ENCODE measurements at regions not wholly inside any gene's neighbourhood (a gene's known extent, or its start where the extent isn't known, plus 50 kb on each side); places are given as distances from the start of the nearest gene placed in this dataset.

GRCh38 chr6:14921170-14921569 is 324.7 kb upstream of the JARID2 start:
- ATAC-seq, result no peak
- TF ChIP-seq RARB (CRISPR knock-in tag; IDR thresholded peaks at IDR 0.05) (no peak), ZNF70 (CRISPR knock-in tag; IDR thresholded peaks at IDR 0.05) (no peak), TOX (CRISPR knock-in tag; IDR thresholded peaks at IDR 0.05; ENCODE audit: borderline replicate concordance) (no peak), ISL1 (CRISPR knock-in tag; IDR thresholded peaks at IDR 0.05) (no peak), CSDC2 (CRISPR knock-in tag; IDR thresholded peaks at IDR 0.05) (no peak), ESRRG (CRISPR knock-in tag; IDR thresholded peaks at IDR 0.05) (no peak), SNAI2 (CRISPR knock-in tag; IDR thresholded peaks at IDR 0.05) (no peak), ARNTL (CRISPR knock-in tag; IDR thresholded peaks at IDR 0.05; ENCODE audit: borderline replicate concordance, low read depth) (no peak), CSRNP3 (CRISPR knock-in tag; IDR thresholded peaks at IDR 0.05) (no peak), GLIS3 (CRISPR knock-in tag; IDR thresholded peaks at IDR 0.05) (no peak), TCF4 (CRISPR knock-in tag; IDR thresholded peaks at IDR 0.05; ENCODE audit: borderline replicate concordance) (no peak)

GRCh38 chr6:14921878-14922671 is 323.8 kb upstream of the JARID2 start:
- no peak for TF ChIP-seq TOX (CRISPR knock-in tag; IDR thresholded peaks at IDR 0.05; ENCODE audit: borderline replicate concordance)
- no peak for TF ChIP-seq ZFP30 (CRISPR knock-in tag; IDR thresholded peaks at IDR 0.05)
- TF ChIP-seq ZFP3 (CRISPR knock-in tag; IDR thresholded peaks at IDR 0.05), result no peak
- no peak for TF ChIP-seq OSR1 (CRISPR knock-in tag; IDR thresholded peaks at IDR 0.05)
- no peak for TF ChIP-seq ZNF70 (CRISPR knock-in tag; IDR thresholded peaks at IDR 0.05)
- TF ChIP-seq BACH2 (CRISPR knock-in tag; IDR thresholded peaks at IDR 0.05; ENCODE audit: borderline replicate concordance), result no peak
- no peak for TF ChIP-seq RARB (CRISPR knock-in tag; IDR thresholded peaks at IDR 0.05)
- TF ChIP-seq TCF4 (CRISPR knock-in tag; IDR thresholded peaks at IDR 0.05; ENCODE audit: borderline replicate concordance), result no peak
- TF ChIP-seq ISL1 (CRISPR knock-in tag; IDR thresholded peaks at IDR 0.05), result no peak
- TF ChIP-seq ARNTL (CRISPR knock-in tag; IDR thresholded peaks at IDR 0.05; ENCODE audit: borderline replicate concordance, low read depth), result no peak
- no peak for ATAC-seq

GRCh38 chr6:14922706-14923460 is 323.0 kb upstream of the JARID2 start:
- no peak for ATAC-seq
- TF ChIP-seq TOX (CRISPR knock-in tag; IDR thresholded peaks at IDR 0.05; ENCODE audit: borderline replicate concordance), result no peak
- no peak for TF ChIP-seq CSRNP3 (CRISPR knock-in tag; IDR thresholded peaks at IDR 0.05)
- TF ChIP-seq PPARA (CRISPR knock-in tag; IDR thresholded peaks at IDR 0.05; ENCODE audit: borderline replicate concordance), result no peak
- TF ChIP-seq ISL1 (CRISPR knock-in tag; IDR thresholded peaks at IDR 0.05), result no peak
- TF ChIP-seq CSDC2 (CRISPR knock-in tag; IDR thresholded peaks at IDR 0.05), result no peak
- TF ChIP-seq RARB (CRISPR knock-in tag; IDR thresholded peaks at IDR 0.05), result no peak
- no peak for TF ChIP-seq ZNF70 (CRISPR knock-in tag; IDR thresholded peaks at IDR 0.05)
- no peak for TF ChIP-seq ZFP30 (CRISPR knock-in tag; IDR thresholded peaks at IDR 0.05)
- TF ChIP-seq GLIS3 (CRISPR knock-in tag; IDR thresholded peaks at IDR 0.05), result no peak
- no peak for TF ChIP-seq ESRRG (CRISPR knock-in tag; IDR thresholded peaks at IDR 0.05)
- no peak for TF ChIP-seq ZNF565 (CRISPR knock-in tag; conservative IDR thresholded peaks at IDR 0.05; ENCODE audit: low read depth)
- no peak for TF ChIP-seq CREB5 (CRISPR knock-in tag; IDR thresholded peaks at IDR 0.05; ENCODE audit: low read depth)
- TF ChIP-seq ZFP3 (CRISPR knock-in tag; IDR thresholded peaks at IDR 0.05), result no peak
- TF ChIP-seq POU6F1 (CRISPR knock-in tag; IDR thresholded peaks at IDR 0.05; ENCODE audit: borderline replicate concordance, low read depth), result no peak
- no peak for TF ChIP-seq PATZ1 (CRISPR knock-in tag; IDR thresholded peaks at IDR 0.05; ENCODE audit: borderline replicate concordance)
- TF ChIP-seq BACH2 (CRISPR knock-in tag; IDR thresholded peaks at IDR 0.05; ENCODE audit: borderline replicate concordance), result no peak
- TF ChIP-seq ARNTL (CRISPR knock-in tag; IDR thresholded peaks at IDR 0.05; ENCODE audit: borderline replicate concordance, low read depth), result no peak
